ENCODE measurements at regions not wholly inside any gene's neighbourhood (a gene's known extent, or its start where the extent isn't known, plus 50 kb on each side); places are given as distances from the start of the nearest gene placed in this dataset.

DNA sequence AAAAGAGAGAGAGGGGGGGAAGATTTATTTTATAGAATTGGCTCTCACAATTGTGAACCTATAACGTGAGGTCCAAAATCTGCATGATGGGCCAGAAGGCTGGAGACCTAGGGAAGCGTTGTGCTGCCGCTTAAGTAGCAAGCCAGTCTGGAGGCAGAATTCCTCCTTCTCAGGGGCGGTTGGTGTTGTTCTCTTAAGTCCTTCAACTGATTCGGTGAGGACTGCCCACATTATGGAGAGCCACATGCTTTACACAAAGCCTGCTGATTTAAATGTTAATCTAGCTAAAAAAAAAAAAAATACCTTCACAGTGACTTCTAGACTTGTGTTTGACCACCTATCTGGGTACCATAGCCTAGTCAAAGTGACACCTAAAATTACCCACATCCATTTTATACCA, 64.2 kb upstream of the CKS2 start:
- no peaks in the 10 kb centered on the region; the same call in 1 of the 2 replicates for H3K27me3 ChIP-seq (ENCODE audit: control insufficient read depth, insufficient read depth, low read length)
- no peak overlapping the region for H3K4me3 ChIP-seq (ENCODE audit: low read depth, low read length)
- CTCF ChIA-PET: no interaction called here
- POLR2A ChIA-PET: no interaction called here
- DNase-seq (ENCODE audit: low read depth): no peak
- H3K36me3 ChIP-seq (ENCODE audit: control insufficient read depth, insufficient read depth, low read length): no peaks in the 10 kb centered on the region
- TF ChIP-seq, protein P1, sequence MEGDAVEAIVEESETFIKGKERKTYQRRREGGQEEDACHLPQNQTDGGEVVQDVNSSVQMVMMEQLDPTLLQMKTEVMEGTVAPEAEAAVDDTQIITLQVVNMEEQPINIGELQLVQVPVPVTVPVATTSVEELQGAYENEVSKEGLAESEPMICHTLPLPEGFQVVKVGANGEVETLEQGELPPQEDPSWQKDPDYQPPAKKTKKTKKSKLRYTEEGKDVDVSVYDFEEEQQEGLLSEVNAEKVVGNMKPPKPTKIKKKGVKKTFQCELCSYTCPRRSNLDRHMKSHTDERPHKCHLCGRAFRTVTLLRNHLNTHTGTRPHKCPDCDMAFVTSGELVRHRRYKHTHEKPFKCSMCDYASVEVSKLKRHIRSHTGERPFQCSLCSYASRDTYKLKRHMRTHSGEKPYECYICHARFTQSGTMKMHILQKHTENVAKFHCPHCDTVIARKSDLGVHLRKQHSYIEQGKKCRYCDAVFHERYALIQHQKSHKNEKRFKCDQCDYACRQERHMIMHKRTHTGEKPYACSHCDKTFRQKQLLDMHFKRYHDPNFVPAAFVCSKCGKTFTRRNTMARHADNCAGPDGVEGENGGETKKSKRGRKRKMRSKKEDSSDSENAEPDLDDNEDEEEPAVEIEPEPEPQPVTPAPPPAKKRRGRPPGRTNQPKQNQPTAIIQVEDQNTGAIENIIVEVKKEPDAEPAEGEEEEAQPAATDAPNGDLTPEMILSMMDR (IDR thresholded peaks at IDR 0.05; ENCODE audit: insufficient read depth, low read depth, low read length): no peak

DNA sequence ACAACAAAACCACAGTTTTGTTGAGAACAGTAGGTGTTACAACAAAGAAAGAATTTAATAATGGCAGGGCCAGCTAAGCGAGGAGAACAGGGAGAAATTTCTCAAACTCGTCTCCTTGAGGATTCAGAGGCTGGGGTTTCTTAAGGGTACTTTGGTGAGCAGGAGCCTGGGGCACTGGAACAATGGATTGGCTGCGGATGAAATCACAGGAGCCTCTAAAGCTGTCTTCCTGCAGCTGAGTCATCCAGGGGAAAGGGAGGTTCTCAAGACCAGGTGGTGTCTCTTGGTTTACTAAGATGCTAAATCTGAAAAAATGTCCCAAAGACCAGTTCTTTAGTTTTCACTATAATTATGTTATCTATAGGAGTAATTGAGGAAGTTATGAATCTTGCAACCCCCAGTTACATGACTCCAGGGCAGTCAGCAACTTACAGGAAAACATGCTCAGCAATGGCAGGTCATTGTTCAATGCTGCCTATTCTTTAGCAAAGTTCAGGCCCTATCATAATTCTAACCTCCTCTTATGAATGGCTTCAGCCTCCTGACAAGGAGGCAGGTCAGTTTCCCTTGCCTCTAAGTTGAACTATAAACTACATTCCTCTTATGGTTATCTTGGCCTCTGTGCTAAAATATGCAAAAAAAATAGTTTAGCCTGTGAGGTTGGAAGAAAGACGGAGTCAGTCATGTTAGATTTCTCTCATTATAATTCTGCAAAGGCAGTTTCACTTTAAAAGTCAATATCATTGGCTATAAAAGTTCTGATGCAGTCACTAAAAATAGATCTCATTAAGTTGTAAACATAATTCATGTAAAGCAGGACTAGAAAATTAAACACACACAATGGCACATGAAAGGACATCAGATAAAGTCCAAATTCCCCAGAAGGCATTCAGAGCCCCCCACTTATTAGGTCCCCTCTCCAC, 63.3 kb upstream of the CKS2 start:
- CTCF ChIA-PET: no interaction called here
- POLR2A ChIA-PET: no interaction called here
- TF ChIP-seq, protein P1 (IDR thresholded peaks at IDR 0.05; ENCODE audit: insufficient read depth, low read depth, low read length): no peak
- Histone ChIP-seq H3K36me3 (ENCODE audit: control insufficient read depth, insufficient read depth, low read length) (no peaks in the 10 kb centered on the region), H3K27me3 (ENCODE audit: control insufficient read depth, insufficient read depth, low read length) (no peaks in the 10 kb centered on the region; the same call in 1 of the 2 replicates), H3K4me3 (ENCODE audit: low read depth, low read length) (no peak overlapping the region)
- no peak for DNase-seq (ENCODE audit: low read depth)

DNA sequence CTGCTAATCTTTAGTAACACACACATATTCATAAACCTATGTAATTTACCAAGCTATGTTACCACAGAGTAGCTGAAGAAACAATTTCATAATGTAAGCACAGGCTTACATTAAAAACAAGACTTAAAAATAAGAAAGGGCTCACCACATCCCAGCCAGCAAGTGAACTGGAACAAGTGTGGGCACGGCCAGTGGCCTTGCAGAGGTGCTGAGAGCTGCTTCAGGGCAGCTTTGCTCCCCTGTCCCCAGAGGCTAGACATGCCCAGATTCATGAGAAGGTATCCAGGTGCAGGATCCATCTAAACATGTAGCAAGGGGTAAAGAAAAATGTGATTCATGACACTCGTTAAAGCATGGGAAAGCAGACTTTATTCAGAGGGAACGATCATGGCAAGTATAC, 62.0 kb upstream of the CKS2 start:
- DNase-seq (ENCODE audit: low read depth): no peak
- TF ChIP-seq, protein P1 (IDR thresholded peaks at IDR 0.05; ENCODE audit: insufficient read depth, low read depth, low read length): no peak
- CTCF ChIA-PET: no interaction called here
- no peak overlapping the region for H3K4me3 ChIP-seq (ENCODE audit: low read depth, low read length)
- POLR2A ChIA-PET: no interaction called here
- H3K36me3 ChIP-seq (ENCODE audit: control insufficient read depth, insufficient read depth, low read length): no peaks in the 10 kb centered on the region
- no peaks in the 10 kb centered on the region; the same call in 1 of the 2 replicates for H3K27me3 ChIP-seq (ENCODE audit: control insufficient read depth, insufficient read depth, low read length)

DNA sequence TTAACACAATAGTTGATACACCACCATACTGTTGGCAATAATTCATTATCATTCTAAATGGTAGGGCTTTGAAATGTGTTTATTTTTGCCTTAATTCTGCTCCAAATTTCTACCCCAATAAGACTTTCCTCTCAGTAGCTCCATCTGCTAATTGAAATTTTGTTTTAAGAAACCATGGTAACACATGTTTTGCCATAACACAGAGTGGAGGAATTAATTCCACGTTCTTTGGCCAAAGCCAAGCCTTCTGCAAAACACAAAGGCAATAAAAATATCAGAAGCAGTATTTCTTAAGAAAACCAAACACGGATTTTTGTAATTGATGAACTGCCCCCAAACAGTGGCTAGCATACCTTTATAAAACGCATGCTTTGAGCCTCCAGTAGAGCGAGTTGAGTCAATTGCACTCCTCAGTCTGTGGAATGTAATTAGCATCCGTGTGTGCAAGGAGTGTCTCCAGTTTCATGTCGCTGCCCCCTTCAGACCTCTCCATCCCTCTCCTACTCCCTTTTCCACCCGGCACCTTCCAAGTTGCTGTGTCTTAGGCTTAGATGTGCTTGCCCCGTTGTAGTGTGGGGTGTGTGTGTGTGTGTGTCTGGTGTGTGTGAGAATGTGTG, 58.2 kb upstream of the CKS2 start:
- no peak overlapping the region for H3K4me3 ChIP-seq (ENCODE audit: low read depth, low read length)
- CTCF ChIA-PET: no interaction called here
- POLR2A ChIA-PET: no interaction called here
- TF ChIP-seq, protein P1 (IDR thresholded peaks at IDR 0.05; ENCODE audit: insufficient read depth, low read depth, low read length): no peak
- no peaks in the 10 kb centered on the region; the same call in 1 of the 2 replicates for H3K27me3 ChIP-seq (ENCODE audit: control insufficient read depth, insufficient read depth, low read length)
- no peaks in the 10 kb centered on the region for H3K36me3 ChIP-seq (ENCODE audit: control insufficient read depth, insufficient read depth, low read length)
- DNase-seq (ENCODE audit: low read depth): no peak

DNA sequence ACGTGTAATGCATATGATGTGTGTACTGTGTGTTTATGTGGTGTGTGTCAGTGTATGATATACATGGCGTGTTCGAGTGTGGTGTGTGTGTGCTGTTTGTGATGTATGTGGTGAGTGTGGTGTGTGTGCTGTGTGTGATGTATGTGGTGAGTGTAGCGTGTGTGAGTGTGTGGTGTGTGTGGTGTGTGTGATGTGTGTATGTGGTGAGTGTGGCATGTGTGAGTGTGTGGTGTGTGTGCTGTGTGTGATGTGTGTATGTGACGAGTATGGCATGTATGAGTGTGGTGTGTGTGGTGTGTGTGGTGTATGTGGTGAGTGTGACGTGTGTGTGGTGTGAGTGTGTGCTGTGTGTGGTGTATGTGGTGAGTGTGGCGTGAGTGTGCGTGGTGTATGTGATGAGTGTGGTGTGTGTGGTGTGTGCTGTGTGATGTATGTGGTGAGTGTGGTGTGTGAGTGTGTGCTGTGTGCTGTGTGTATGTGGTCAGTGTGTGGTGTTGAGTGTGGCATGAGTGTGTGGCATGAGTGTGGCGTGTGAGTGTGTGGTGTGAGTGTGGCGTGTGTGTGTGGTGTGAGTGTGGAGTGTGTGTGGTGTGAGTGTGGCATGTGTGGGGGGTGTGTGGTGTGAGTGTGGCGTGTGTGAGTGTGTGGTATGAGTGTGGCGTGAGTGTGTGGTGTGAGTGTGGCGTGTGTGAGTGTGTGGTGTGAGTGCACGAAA, 56.8 kb upstream of the CKS2 start:
- no peak for DNase-seq (ENCODE audit: low read depth)

More for the DNA sequence above, 56.8 kb upstream of the CKS2 start:
- Histone ChIP-seq H3K4me3 (ENCODE audit: low read depth, low read length) (no peak overlapping the region), H3K36me3 (ENCODE audit: control insufficient read depth, insufficient read depth, low read length) (no peaks in the 10 kb centered on the region), H3K27me3 (ENCODE audit: control insufficient read depth, insufficient read depth, low read length) (no peaks in the 10 kb centered on the region; the same call in 1 of the 2 replicates)
- ChIA-PET CTCF (no interaction called here), POLR2A (no interaction called here)
- TF ChIP-seq, protein P1 (IDR thresholded peaks at IDR 0.05; ENCODE audit: insufficient read depth, low read depth, low read length): no peak
